ENCODE measurements at regions not wholly inside any gene's neighbourhood (a gene's known extent, or its start where the extent isn't known, plus 50 kb on each side); places are given as distances from the start of the nearest gene placed in this dataset.

DNA sequence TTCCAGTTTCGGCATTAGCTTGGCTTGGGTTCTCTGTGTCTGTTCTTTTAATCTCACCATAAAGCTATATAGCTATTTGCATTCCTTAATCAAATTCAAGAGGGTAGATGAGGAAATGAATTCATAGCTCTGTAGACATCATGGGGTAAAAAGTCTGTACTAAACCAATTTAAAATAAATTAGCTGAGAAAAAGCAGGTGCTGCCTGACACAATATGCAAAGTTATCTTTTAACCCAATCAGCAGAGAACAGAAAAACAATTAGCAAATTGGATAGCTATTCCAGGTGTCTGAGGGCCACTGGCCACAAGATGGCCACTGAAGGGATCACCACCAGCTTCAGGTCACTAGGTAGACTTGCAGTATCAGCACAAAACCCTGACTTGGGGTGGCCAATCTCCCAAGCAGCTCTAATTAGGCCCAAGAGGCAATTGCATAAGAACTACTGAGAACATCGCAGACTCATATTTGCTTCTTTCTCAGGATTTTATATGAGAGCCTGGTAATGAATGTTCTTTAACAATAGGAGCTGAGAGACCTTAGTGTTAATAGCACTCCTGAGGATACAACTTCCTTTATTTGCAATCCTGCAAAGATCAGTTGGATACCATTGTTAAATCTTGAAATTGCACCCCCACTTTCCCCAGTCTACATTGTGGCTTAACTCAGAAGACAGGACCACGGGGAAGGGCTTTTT lies 494.3 kb downstream of the PDCD6IP start:
- no peak for DNase-seq (ENCODE audit: low read depth)
- H3K4me3 ChIP-seq (ENCODE audit: low read depth, low read length), result no peak overlapping the region
- TF ChIP-seq, protein P1, sequence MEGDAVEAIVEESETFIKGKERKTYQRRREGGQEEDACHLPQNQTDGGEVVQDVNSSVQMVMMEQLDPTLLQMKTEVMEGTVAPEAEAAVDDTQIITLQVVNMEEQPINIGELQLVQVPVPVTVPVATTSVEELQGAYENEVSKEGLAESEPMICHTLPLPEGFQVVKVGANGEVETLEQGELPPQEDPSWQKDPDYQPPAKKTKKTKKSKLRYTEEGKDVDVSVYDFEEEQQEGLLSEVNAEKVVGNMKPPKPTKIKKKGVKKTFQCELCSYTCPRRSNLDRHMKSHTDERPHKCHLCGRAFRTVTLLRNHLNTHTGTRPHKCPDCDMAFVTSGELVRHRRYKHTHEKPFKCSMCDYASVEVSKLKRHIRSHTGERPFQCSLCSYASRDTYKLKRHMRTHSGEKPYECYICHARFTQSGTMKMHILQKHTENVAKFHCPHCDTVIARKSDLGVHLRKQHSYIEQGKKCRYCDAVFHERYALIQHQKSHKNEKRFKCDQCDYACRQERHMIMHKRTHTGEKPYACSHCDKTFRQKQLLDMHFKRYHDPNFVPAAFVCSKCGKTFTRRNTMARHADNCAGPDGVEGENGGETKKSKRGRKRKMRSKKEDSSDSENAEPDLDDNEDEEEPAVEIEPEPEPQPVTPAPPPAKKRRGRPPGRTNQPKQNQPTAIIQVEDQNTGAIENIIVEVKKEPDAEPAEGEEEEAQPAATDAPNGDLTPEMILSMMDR (conservative IDR thresholded peaks at IDR 0.05; ENCODE audit: low read depth, low read length), result no peak

DNA sequence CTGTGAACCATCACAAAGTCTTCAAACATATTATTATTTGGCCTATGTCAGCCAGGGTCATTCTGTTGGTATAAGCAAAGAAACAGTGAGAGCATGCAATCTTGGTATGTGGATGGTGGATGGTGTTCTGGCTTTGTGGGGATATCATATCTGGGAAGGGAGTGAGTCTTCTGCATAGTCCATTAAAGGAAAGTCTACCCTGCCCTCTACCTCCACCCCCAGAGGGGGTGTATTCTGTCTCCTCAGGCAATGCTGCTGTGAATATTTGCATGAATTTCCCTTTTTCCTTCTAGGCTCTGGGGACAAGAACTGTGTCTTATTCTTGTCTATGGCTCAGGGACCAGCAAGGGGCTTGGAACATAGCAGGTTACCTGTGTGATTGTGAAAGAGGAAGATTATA lies 495.8 kb downstream of the PDCD6IP start:
- TF ChIP-seq, protein P1 (conservative IDR thresholded peaks at IDR 0.05; ENCODE audit: low read depth, low read length), result no peak
- no peak for DNase-seq (ENCODE audit: low read depth)
- H3K4me3 ChIP-seq (ENCODE audit: low read depth, low read length), result no peak overlapping the region

DNA sequence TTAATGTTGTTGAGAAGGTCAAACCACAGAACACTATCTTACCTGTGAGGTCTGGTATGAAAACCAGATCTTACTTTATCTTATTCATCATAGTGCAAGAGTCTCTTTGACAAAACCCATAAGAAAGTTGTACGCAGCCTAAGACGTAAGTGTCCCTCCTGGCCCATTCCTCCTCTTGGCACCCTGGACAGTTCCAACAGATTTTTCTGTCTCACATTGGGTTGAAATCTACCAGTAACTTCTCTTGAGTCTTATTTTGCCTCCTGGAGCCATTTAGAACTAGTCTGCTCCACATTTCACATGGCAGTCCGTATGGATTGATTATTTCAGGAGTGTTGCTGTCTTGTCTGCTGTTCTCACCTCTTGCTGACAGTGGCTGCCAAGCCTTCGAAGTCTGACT lies 498.4 kb downstream of the PDCD6IP start:
- TF ChIP-seq, protein P1 (conservative IDR thresholded peaks at IDR 0.05; ENCODE audit: low read depth, low read length), result no peak
- no peak overlapping the region for H3K4me3 ChIP-seq (ENCODE audit: low read depth, low read length)
- no peak for DNase-seq (ENCODE audit: low read depth)

DNA sequence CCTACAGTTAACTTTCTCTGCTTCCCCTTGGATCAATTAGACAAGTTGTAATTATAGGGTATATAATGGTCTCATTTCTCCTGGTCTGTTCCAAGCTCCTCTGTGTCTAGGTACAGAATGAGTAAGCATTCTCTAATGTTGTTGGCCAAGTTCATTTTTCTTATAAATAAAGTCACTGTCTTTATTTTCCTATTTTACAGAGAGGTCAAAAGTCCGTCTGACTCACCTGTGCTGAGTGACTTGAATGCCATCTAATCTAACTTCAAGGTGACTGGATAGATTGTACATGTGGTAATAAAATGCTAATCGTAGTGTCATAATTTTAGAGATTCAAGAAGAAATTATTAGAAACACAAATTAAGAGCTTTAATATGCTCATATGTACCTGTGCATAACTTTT lies 500.2 kb downstream of the PDCD6IP start:
- DNase-seq (ENCODE audit: low read depth), result no peak
- no peak overlapping the region for H3K4me3 ChIP-seq (ENCODE audit: low read depth, low read length)
- TF ChIP-seq, protein P1 (conservative IDR thresholded peaks at IDR 0.05; ENCODE audit: low read depth, low read length), result no peak

DNA sequence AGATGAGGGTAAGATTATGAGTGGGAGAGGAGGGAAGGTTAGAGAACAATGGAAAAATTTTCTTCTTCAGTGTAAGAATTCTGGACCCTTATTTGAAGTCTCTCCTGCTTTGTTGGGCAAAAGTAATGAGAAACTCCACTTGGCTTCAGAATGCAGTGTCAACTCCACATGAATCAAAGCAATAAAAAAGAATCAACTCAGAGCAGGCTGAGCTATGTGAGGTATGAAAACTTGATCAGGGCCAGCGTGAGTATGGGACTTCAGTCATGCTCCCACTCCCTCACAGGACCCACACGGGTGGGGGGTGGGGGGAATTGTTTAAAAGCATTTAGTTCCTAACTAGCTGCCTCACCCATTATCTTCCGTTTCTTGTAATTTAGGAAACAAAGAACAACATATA lies 502.2 kb downstream of the PDCD6IP start:
- TF ChIP-seq, protein P1 (conservative IDR thresholded peaks at IDR 0.05; ENCODE audit: low read depth, low read length), result no peak
- no peak for DNase-seq (ENCODE audit: low read depth)

DNA sequence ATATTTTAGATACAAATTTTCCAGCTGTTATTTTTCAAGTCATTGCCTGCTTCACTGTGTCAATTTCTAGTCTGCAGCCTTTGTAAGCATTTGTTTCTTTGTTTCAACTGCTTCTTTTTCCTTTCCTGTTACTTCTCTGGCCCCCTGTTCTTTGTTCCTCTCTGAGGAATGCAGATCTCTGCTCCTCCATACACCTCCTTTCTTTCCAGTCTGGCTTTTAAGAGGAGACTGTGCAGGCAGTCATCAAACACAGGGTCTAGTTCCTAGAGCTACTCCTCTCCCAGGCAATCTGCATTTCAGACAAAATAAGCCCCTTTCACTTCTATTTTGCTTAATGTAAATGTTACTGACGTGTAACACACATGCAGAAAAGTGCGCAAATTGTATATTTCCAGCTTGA lies 502.9 kb downstream of the PDCD6IP start:
- TF ChIP-seq, protein P1 (conservative IDR thresholded peaks at IDR 0.05; ENCODE audit: low read depth, low read length), result no peak
- H3K4me3 ChIP-seq (ENCODE audit: low read depth, low read length), result no peak overlapping the region
- no peak for DNase-seq (ENCODE audit: low read depth)

More for the DNA sequence above, 502.2 kb downstream of the PDCD6IP start:
- H3K4me3 ChIP-seq (ENCODE audit: low read depth, low read length), result no peak overlapping the region

DNA sequence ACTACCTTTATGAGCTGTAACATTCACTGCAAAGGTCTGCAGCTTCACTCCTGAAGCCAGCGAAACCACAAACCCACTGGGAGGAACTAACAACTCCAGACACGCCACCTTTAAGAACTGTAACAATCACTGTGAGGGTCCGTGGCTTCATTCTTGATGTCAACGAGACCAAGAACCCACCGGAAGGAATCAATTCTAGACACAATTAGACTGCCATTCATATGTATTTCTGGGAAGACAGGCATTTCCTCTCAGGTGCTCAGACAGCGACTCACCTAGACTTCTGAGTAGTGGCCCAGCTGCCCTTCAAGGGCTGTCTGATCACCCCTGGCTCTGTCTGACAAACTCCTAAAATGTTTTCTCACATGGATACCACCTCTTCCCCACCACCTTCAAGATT lies 506.8 kb downstream of the PDCD6IP start:
- no peak overlapping the region for H3K4me3 ChIP-seq (ENCODE audit: low read depth, low read length)
- TF ChIP-seq, protein P1 (conservative IDR thresholded peaks at IDR 0.05; ENCODE audit: low read depth, low read length), result no peak
- no peak for DNase-seq (ENCODE audit: low read depth)

Measured in choroid plexus epithelial cell (primary cell).